Peyer's patch (tissue), 4 donors: ENCODE measurements at regions not wholly inside any gene's neighbourhood (a gene's known extent, or its start where the extent isn't known, plus 50 kb on each side); places are given as distances from the start of the nearest gene placed in this dataset.

ENCODE experiments used
- POLR2A ChIP-seq, 2 donors: fragments of 450-650 bp; IDR thresholded peaks; one replicate each; pipeline ENCODE4 v1.5.1; 2017; ENCODE audit warnings: antibody characterized with exemption in 2 of 2, mild to moderate bottlenecking in 2 of 2, moderate library complexity in 2 of 2
- TF ChIP-seq, protein P1 (sequence below), 6 experiments: fragments of 450-650 bp in 4 of 6; fragments of 200-600 bp in 2 of 6; sonication (generic) in 1 of 6; IDR thresholded peaks; one replicate each; pipeline ENCODE4 v1.5.1; 2017 to 2019; ENCODE audit warnings: antibody characterized with exemption in 6 of 6, mild to moderate bottlenecking in 3 of 6, moderate library complexity in 1 of 6

DNA sequence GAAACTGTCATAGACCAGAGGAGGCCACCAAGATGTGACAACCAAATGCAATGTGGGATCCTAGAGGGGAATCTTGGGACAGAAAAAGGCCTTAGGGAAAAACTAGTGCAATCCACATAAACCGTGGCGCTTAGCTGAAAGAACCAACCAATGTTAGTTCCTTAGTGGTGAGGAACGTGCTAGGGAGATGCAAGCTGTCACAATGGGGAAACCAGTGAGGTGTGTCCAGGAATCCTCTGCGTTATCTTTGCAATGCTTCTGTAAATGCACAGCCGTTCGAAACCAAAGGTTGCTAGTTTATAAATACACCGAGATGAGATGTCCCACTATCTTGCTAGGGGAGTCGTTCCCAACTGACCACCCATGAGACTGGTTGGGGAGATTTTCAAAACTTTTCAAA is 157.0 kb upstream of the ID2 start:
- no peak for TF ChIP-seq POLR2A (IDR thresholded peaks at IDR 0.05)
- TF ChIP-seq, protein P1, sequence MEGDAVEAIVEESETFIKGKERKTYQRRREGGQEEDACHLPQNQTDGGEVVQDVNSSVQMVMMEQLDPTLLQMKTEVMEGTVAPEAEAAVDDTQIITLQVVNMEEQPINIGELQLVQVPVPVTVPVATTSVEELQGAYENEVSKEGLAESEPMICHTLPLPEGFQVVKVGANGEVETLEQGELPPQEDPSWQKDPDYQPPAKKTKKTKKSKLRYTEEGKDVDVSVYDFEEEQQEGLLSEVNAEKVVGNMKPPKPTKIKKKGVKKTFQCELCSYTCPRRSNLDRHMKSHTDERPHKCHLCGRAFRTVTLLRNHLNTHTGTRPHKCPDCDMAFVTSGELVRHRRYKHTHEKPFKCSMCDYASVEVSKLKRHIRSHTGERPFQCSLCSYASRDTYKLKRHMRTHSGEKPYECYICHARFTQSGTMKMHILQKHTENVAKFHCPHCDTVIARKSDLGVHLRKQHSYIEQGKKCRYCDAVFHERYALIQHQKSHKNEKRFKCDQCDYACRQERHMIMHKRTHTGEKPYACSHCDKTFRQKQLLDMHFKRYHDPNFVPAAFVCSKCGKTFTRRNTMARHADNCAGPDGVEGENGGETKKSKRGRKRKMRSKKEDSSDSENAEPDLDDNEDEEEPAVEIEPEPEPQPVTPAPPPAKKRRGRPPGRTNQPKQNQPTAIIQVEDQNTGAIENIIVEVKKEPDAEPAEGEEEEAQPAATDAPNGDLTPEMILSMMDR (IDR thresholded peaks at IDR 0.05): no peak
